ENCODE measurements at regions not wholly inside any gene's neighbourhood (a gene's known extent, or its start where the extent isn't known, plus 50 kb on each side); places are given as distances from the start of the nearest gene placed in this dataset.
"Not testable (repeated sequence)": the region's sequence is repeated elsewhere in the genome, so short reads cannot be mapped to it uniquely, and the experiment has no call there.

- Histone ChIP-seq H3K27ac (no peak overlapping the region), H3K27me3 (no peaks in the 10 kb centered on the region), H3K4me1 (no peaks in the 10 kb centered on the region), H3K4me3 (no peak overlapping the region), H3K36me3 (no peaks in the 10 kb centered on the region), H3K9me3 (no peaks in the 10 kb centered on the region)
- DNase-seq (ENCODE audit: low spot score): no peak
- TF ChIP-seq, protein P1, sequence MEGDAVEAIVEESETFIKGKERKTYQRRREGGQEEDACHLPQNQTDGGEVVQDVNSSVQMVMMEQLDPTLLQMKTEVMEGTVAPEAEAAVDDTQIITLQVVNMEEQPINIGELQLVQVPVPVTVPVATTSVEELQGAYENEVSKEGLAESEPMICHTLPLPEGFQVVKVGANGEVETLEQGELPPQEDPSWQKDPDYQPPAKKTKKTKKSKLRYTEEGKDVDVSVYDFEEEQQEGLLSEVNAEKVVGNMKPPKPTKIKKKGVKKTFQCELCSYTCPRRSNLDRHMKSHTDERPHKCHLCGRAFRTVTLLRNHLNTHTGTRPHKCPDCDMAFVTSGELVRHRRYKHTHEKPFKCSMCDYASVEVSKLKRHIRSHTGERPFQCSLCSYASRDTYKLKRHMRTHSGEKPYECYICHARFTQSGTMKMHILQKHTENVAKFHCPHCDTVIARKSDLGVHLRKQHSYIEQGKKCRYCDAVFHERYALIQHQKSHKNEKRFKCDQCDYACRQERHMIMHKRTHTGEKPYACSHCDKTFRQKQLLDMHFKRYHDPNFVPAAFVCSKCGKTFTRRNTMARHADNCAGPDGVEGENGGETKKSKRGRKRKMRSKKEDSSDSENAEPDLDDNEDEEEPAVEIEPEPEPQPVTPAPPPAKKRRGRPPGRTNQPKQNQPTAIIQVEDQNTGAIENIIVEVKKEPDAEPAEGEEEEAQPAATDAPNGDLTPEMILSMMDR (IDR thresholded peaks at IDR 0.05): no peak
These were observed 205.9 kb upstream of the ECI2 start for GRCh38 chr6:4341078-4341797.

DNA sequence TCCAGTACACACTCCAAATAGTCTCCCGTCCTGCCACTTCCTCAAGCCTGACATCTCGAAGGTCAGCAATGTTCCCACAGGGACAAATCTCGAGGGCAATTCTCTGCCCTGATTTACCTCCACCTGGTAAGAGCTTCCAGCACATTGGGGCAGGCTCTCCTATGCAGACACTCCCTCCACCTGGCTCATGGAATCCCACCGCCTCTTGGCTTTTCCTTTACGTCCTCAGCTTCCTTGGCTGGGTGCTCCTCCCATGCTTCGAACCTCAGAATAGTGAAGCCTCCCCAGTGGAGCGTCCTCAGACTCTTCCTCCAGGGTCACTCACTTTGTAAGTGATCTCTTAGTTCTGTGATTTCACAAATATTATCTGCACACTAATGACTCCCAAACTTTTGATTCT lies 205.2 kb upstream of the ECI2 start:
- TF ChIP-seq, protein P1 (IDR thresholded peaks at IDR 0.05): no peak

DNA sequence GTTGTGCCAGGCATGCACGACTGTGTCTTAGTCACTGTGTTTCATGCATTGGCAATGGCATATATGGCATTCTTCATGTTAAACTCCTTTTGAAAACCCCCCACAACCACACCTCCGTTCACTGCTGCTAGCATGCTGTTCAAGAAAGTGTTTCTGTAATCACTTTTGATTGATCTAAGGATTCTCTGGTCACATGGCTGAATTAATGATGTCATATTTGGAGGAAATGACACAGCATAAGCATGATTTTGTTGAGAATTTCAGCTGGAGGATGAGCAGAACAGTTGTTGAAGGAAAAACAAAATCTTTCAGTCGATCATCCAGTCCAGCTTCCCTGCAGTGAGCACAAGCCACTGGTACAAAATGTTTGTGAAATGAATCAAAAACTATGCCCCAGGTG lies 203.5 kb upstream of the ECI2 start:
- no peaks in the 10 kb centered on the region for H3K27me3 ChIP-seq
- TF ChIP-seq, protein P1 (IDR thresholded peaks at IDR 0.05): no peak
- no peak overlapping the region for H3K4me3 ChIP-seq
- no peaks in the 10 kb centered on the region for H3K4me1 ChIP-seq
- no peak overlapping the region for H3K27ac ChIP-seq
- no peaks in the 10 kb centered on the region for H3K36me3 ChIP-seq
- H3K9me3 ChIP-seq: no peaks in the 10 kb centered on the region
- no peak for DNase-seq (ENCODE audit: low spot score)

More for the DNA sequence above, 205.2 kb upstream of the ECI2 start:
- Histone ChIP-seq H3K4me1 (no peaks in the 10 kb centered on the region), H3K27me3 (no peaks in the 10 kb centered on the region), H3K36me3 (no peaks in the 10 kb centered on the region), H3K9me3 (no peaks in the 10 kb centered on the region), H3K27ac (no peak overlapping the region), H3K4me3 (no peak overlapping the region)
- no peak for DNase-seq (ENCODE audit: low spot score)

GRCh38 chr6:4336778-4337442 lies 201.5 kb upstream of the ECI2 start:
- Histone ChIP-seq H3K9me3 (no peaks in the 10 kb centered on the region), H3K27ac (no peak overlapping the region), H3K27me3 (no peaks in the 10 kb centered on the region), H3K36me3 (no peaks in the 10 kb centered on the region), H3K4me3 (no peak overlapping the region), H3K4me1 (no peaks in the 10 kb centered on the region)
- no peak for DNase-seq (ENCODE audit: low spot score)
- TF ChIP-seq, protein P1 (IDR thresholded peaks at IDR 0.05): no peak

DNA sequence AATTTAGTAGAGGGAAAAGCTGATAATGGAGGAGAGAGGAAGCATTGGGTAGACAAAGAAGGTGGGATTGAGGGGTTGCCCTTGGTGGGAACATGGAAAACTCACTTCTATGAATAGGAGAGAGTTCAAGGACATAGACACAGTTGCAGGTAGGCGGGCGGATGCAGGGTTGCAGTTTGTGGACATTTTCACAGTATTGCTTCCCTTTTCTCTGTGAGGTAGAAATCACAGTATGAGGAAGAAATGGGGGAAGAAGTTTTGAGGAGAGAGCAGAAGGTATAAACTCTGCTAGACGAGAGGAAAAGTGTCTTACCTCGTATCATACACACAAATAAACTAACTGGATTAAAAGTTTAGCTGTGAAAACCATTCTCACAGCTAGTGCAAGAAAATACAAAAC lies 200.7 kb upstream of the ECI2 start:
- TF ChIP-seq, protein P1 (IDR thresholded peaks at IDR 0.05): no peak
- H3K4me1 ChIP-seq: no peaks in the 10 kb centered on the region
- no peaks in the 10 kb centered on the region for H3K36me3 ChIP-seq
- DNase-seq (ENCODE audit: low spot score): no peak
- no peaks in the 10 kb centered on the region for H3K27me3 ChIP-seq
- H3K27ac ChIP-seq: no peak overlapping the region
- H3K4me3 ChIP-seq: no peak overlapping the region
- H3K9me3 ChIP-seq: no peaks in the 10 kb centered on the region

DNA sequence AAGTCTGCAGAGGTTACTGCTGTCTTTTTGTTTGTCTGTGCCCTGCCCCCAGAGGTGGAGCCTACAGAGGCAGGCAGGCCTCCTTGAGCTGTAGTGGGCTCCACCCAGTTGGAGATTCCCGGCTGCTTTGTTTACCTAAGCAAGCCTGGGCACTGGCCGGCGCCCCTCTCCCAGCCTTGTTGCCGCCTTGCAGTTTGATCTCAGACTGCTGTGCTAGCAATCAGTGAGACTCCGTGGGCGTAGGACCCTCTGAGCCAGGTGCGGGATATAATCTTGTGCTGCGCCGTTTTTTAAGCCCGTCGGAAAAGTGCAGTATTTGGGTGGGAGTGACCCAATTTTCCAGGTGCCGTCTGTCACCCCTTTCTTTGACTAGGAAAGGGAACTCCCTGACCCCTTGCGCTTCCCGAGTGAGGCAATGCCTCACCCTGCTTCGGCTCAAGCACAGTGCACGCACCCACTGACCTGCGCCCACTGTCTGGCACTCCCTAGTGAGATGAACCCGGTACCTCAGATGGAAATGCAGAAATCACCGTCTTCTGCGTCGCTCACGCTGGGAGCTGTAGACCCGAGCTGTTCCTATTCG lies 198.9 kb upstream of the ECI2 start:
- not testable (repeated sequence) for H3K4me3 ChIP-seq

More for the DNA sequence above, 198.9 kb upstream of the ECI2 start:
- DNase-seq (ENCODE audit: low spot score); H3K9me3 ChIP-seq; H3K4me1 ChIP-seq; H3K27me3 ChIP-seq; H3K27ac ChIP-seq; H3K36me3 ChIP-seq: not testable (repeated sequence)

All from right atrium auricular region (tissue), 2 donors.